ENCODE measurements at regions not wholly inside any gene's neighbourhood (a gene's known extent, or its start where the extent isn't known, plus 50 kb on each side); places are given as distances from the start of the nearest gene placed in this dataset.

DNA sequence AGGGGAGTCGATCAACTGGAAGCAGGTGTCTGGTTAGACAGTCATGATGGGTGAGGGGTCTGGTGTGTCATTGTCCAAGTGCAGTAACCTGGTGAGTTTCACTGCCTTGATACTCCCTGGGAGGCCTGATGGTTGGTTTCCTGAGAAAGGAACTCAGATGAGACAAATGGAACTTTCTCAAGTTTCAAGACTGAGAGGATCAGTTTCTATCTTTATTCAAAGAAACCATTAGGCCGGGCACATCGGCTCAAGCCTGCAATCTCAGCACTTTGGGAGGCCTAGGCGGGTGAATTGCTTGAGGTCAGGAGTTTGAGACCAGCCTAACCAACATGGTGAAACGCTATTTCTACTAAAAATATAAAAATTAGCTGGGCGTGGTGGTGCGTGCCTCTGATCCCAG lies 776.1 kb downstream of the AACS start:
- Histone ChIP-seq H3K79me2 (ENCODE audit: insufficient read depth, low read depth, low read length) (no peaks in the 10 kb centered on the region), H3K4me1 (ENCODE audit: insufficient read depth, low read length, poor library complexity, severe bottlenecking) (no peaks in the 10 kb centered on the region), H2AFZ (ENCODE audit: low read length) (no peak overlapping the region), H3K36me3 (ENCODE audit: insufficient read depth, low read length) (no peaks in the 10 kb centered on the region), H3K4me3 (ENCODE audit: low read depth, low read length, poor library complexity, severe bottlenecking) (no peak overlapping the region), H3K27ac (ENCODE audit: low read depth, low read length, poor library complexity, severe bottlenecking) (no peak overlapping the region), H4K20me1 (ENCODE audit: insufficient read depth, low read length) (no peaks in the 10 kb centered on the region), H3K9me2 (ENCODE audit: insufficient read depth, low read length) (no peaks in the 10 kb centered on the region), H3K9me3 (ENCODE audit: low read length) (no peaks in the 10 kb centered on the region), H3K4me2 (ENCODE audit: low read length) (no peak overlapping the region)
- DNase-seq (ENCODE audit: low spot score), result no peak
- BruUV-seq (replicated peaks), result no TSS peak
- ChIA-PET POLR2A (no interaction called here), CTCF (ENCODE audit: unreplicated experiment) (no interaction called here)
- intact Hi-C loops (cut with micrococcal nuclease; ENCODE audit: unreplicated experiment), result no loop called here
- no peak for TF ChIP-seq CTCF (conservative IDR thresholded peaks at IDR 0.05; ENCODE audit: low read length)
- TF ChIP-seq EZH2phosphoT487 (IDR thresholded peaks at IDR 0.05; ENCODE audit: borderline replicate concordance, low read depth, low read length), result no peak

GRCh38 chr12:125852116-125852515 lies 786.9 kb downstream of the AACS start:
- H4K20me1 ChIP-seq (ENCODE audit: insufficient read depth, low read length), result no peaks in the 10 kb centered on the region
- H3K9me2 ChIP-seq (ENCODE audit: insufficient read depth, low read length), result no peaks in the 10 kb centered on the region
- intact Hi-C loops (cut with micrococcal nuclease; ENCODE audit: unreplicated experiment), result no loop called here
- no peak overlapping the region for H3K4me3 ChIP-seq (ENCODE audit: low read depth, low read length, poor library complexity, severe bottlenecking)
- TF ChIP-seq EZH2phosphoT487 (IDR thresholded peaks at IDR 0.05; ENCODE audit: borderline replicate concordance, low read depth, low read length), result no peak
- H3K27ac ChIP-seq (ENCODE audit: low read depth, low read length, poor library complexity, severe bottlenecking), result no peak overlapping the region
- no peaks in the 10 kb centered on the region for H3K9me3 ChIP-seq (ENCODE audit: low read length)
- CTCF ChIA-PET (ENCODE audit: unreplicated experiment), result no interaction called here
- H3K4me2 ChIP-seq (ENCODE audit: low read length), result no peak overlapping the region
- BruUV-seq (replicated peaks), result no TSS peak
- no peak overlapping the region for H2AFZ ChIP-seq (ENCODE audit: low read length)
- no peaks in the 10 kb centered on the region for H3K79me2 ChIP-seq (ENCODE audit: insufficient read depth, low read depth, low read length)
- POLR2A ChIA-PET, result no interaction called here
- H3K36me3 ChIP-seq (ENCODE audit: insufficient read depth, low read length), result no peaks in the 10 kb centered on the region
- DNase-seq (ENCODE audit: low spot score), result no peak
- no peaks in the 10 kb centered on the region for H3K4me1 ChIP-seq (ENCODE audit: insufficient read depth, low read length, poor library complexity, severe bottlenecking)

GRCh38 chr12:125852679-125853078 lies 787.4 kb downstream of the AACS start:
- ChIA-PET POLR2A (no interaction called here), CTCF (ENCODE audit: unreplicated experiment) (no interaction called here)
- H3K27ac ChIP-seq (ENCODE audit: low read depth, low read length, poor library complexity, severe bottlenecking), result no peak overlapping the region
- no peak for DNase-seq (ENCODE audit: low spot score)
- H3K9me3 ChIP-seq (ENCODE audit: low read length), result no peaks in the 10 kb centered on the region
- no peak for TF ChIP-seq CTCF (conservative IDR thresholded peaks at IDR 0.05; ENCODE audit: low read length)
- TF ChIP-seq EZH2phosphoT487 (IDR thresholded peaks at IDR 0.05; ENCODE audit: borderline replicate concordance, low read depth, low read length), result no peak
- H3K4me2 ChIP-seq (ENCODE audit: low read length), result no peak overlapping the region
- no peak overlapping the region for H2AFZ ChIP-seq (ENCODE audit: low read length)
- intact Hi-C loops (cut with micrococcal nuclease; ENCODE audit: unreplicated experiment), result no loop called here
- H3K4me3 ChIP-seq (ENCODE audit: low read depth, low read length, poor library complexity, severe bottlenecking), result no peak overlapping the region
- BruUV-seq (replicated peaks), result no TSS peak
- no peaks in the 10 kb centered on the region for H4K20me1 ChIP-seq (ENCODE audit: insufficient read depth, low read length)
- no peaks in the 10 kb centered on the region for H3K4me1 ChIP-seq (ENCODE audit: insufficient read depth, low read length, poor library complexity, severe bottlenecking)
- no peaks in the 10 kb centered on the region for H3K9me2 ChIP-seq (ENCODE audit: insufficient read depth, low read length)
- no peaks in the 10 kb centered on the region for H3K36me3 ChIP-seq (ENCODE audit: insufficient read depth, low read length)
- no peaks in the 10 kb centered on the region for H3K79me2 ChIP-seq (ENCODE audit: insufficient read depth, low read depth, low read length)
